ENCODE measurements at regions not wholly inside any gene's neighbourhood (a gene's known extent, or its start where the extent isn't known, plus 50 kb on each side); places are given as distances from the start of the nearest gene placed in this dataset.

- TF ChIP-seq, protein P1, sequence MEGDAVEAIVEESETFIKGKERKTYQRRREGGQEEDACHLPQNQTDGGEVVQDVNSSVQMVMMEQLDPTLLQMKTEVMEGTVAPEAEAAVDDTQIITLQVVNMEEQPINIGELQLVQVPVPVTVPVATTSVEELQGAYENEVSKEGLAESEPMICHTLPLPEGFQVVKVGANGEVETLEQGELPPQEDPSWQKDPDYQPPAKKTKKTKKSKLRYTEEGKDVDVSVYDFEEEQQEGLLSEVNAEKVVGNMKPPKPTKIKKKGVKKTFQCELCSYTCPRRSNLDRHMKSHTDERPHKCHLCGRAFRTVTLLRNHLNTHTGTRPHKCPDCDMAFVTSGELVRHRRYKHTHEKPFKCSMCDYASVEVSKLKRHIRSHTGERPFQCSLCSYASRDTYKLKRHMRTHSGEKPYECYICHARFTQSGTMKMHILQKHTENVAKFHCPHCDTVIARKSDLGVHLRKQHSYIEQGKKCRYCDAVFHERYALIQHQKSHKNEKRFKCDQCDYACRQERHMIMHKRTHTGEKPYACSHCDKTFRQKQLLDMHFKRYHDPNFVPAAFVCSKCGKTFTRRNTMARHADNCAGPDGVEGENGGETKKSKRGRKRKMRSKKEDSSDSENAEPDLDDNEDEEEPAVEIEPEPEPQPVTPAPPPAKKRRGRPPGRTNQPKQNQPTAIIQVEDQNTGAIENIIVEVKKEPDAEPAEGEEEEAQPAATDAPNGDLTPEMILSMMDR (IDR thresholded peaks at IDR 0.05; ENCODE audit: insufficient read depth, low read length), result no peak
- TF ChIP-seq, protein P2, sequence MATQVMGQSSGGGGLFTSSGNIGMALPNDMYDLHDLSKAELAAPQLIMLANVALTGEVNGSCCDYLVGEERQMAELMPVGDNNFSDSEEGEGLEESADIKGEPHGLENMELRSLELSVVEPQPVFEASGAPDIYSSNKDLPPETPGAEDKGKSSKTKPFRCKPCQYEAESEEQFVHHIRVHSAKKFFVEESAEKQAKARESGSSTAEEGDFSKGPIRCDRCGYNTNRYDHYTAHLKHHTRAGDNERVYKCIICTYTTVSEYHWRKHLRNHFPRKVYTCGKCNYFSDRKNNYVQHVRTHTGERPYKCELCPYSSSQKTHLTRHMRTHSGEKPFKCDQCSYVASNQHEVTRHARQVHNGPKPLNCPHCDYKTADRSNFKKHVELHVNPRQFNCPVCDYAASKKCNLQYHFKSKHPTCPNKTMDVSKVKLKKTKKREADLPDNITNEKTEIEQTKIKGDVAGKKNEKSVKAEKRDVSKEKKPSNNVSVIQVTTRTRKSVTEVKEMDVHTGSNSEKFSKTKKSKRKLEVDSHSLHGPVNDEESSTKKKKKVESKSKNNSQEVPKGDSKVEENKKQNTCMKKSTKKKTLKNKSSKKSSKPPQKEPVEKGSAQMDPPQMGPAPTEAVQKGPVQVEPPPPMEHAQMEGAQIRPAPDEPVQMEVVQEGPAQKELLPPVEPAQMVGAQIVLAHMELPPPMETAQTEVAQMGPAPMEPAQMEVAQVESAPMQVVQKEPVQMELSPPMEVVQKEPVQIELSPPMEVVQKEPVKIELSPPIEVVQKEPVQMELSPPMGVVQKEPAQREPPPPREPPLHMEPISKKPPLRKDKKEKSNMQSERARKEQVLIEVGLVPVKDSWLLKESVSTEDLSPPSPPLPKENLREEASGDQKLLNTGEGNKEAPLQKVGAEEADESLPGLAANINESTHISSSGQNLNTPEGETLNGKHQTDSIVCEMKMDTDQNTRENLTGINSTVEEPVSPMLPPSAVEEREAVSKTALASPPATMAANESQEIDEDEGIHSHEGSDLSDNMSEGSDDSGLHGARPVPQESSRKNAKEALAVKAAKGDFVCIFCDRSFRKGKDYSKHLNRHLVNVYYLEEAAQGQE (IDR thresholded peaks at IDR 0.05; ENCODE audit: insufficient replicate concordance, low read depth), result no peak
- TF ChIP-seq POLR2AphosphoS5 (IDR thresholded peaks at IDR 0.05; ENCODE audit: low read depth), result no peak
Observed at GRCh38 chr6:137980777-137981176, 113.7 kb downstream of the TNFAIP3 start.
